ENCODE measurements at regions not wholly inside any gene's neighbourhood (a gene's known extent, or its start where the extent isn't known, plus 50 kb on each side); places are given as distances from the start of the nearest gene placed in this dataset.

DNA sequence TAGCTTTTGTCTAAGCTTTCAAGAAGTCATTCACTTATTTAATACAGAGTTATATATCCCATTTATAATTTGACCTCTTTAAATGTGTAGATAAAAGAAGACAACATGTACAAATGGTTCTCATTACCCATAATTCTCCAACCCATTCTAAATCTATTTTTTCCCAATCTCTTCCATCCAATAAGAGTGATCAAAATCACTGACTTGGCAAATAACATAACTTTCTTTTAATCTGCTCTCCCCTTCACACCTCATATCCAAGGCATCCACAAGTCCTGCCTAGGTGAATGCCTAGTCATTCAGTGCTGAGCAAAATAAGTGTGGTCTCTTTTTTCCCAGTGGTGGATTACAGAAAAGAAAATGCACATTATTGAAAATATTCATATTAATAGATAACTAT lies 1231.1 kb downstream of the CDH11 start:
- TF ChIP-seq CTCF (IDR thresholded peaks at IDR 0.05; ENCODE audit: poor library complexity) (no peak), EZH2 (IDR thresholded peaks at IDR 0.05; ENCODE audit: borderline replicate concordance) (no peak), EZH2phosphoT487 (IDR thresholded peaks at IDR 0.05; ENCODE audit: low read depth, severe bottlenecking, unreplicated experiment) (no peak)
